OCI-LY7 (cell line): ENCODE measurements at regions not wholly inside any gene's neighbourhood (a gene's known extent, or its start where the extent isn't known, plus 50 kb on each side); places are given as distances from the start of the nearest gene placed in this dataset.

Experiments used
- BruUV-seq: library from RNA; stranded (reverse); fragments of 400-500 nt; replicated peaks from 2 replicates; lab custom pipeline; 2021; lab: Mats Ljungman, UMichigan
- CTCF ChIA-PET: fragments of 300-600 bp; sonication (Branson Sonifier 250); formaldehyde crosslinking; loops from one replicate; lab custom pipeline; 2022; ENCODE audit warnings: antibody characterized with exemption; ENCODE audit not compliant: unreplicated experiment; lab: Charles Lee
- POLR2A ChIA-PET: fragments of 300-600 bp; sonication (Branson Sonifier 250); formaldehyde crosslinking; loops from one replicate; lab custom pipeline; 2022; ENCODE audit warnings: antibody characterized with exemption; lab: Charles Lee
- DNase-seq: peaks from one replicate; pipeline ENCODE4 v3.0.0-alpha.2; 2015; ENCODE audit warnings: low spot score
- H2AFZ ChIP-seq: fragments of 200-600 bp; sonication (generic), shearing (Covaris generic); 2 replicates; pipeline ENCODE4 v1.6.1; 2014; ENCODE audit warnings: mild to moderate bottlenecking, antibody characterized with exemption, low read length, moderate library complexity
- H3K27ac ChIP-seq: fragments of 200-600 bp; sonication (generic); 2 replicates; pipeline ENCODE4 v1.5.1; 2014; ENCODE audit warnings: mixed run types, low read depth, mild to moderate bottlenecking, moderate library complexity, low read length, inconsistent platforms; ENCODE audit not compliant: poor library complexity, severe bottlenecking
- H3K36me3 ChIP-seq: fragments of 200-600 bp; sonication (generic); 2 replicates; pipeline ENCODE4 v1.6.1; 2014; ENCODE audit warnings: mild to moderate bottlenecking, antibody characterized with exemption, low read length, moderate library complexity, mixed read lengths; ENCODE audit not compliant: insufficient read depth
- H3K4me1 ChIP-seq: fragments of 200-600 bp; sonication (generic); 2 replicates; pipeline ENCODE4 v1.5.1; 2014; ENCODE audit warnings: mild to moderate bottlenecking, low read length; ENCODE audit not compliant: insufficient read depth, poor library complexity, severe bottlenecking
- H3K4me2 ChIP-seq: fragments of 200-600 bp; sonication (generic); 2 replicates; pipeline ENCODE4 v1.6.1; 2014; ENCODE audit warnings: mild to moderate bottlenecking, low read length
- H3K4me3 ChIP-seq: fragments of 200-600 bp; sonication (generic); 2 replicates; pipeline ENCODE4 v1.5.1; 2014; ENCODE audit warnings: mild to moderate bottlenecking, low read depth, low read length; ENCODE audit not compliant: poor library complexity, severe bottlenecking
- H3K79me2 ChIP-seq: fragments of 200-600 bp; sonication (generic); 2 replicates; pipeline ENCODE4 v1.6.1; 2016; ENCODE audit warnings: low read depth, mild to moderate bottlenecking, low read length, moderate library complexity, mixed read lengths; ENCODE audit not compliant: insufficient read depth
- H3K9me2 ChIP-seq: fragments of 200-600 bp; sonication (generic); 2 replicates; pipeline ENCODE4 v1.6.1; 2016; ENCODE audit warnings: mild to moderate bottlenecking, low read length, mixed read lengths; ENCODE audit not compliant: insufficient read depth
- H3K9me3 ChIP-seq: fragments of 200-600 bp; sonication (generic); 2 replicates; pipeline ENCODE4 v1.6.1; 2014; ENCODE audit warnings: mild to moderate bottlenecking, mixed run types, low read length, mixed read lengths
- H4K20me1 ChIP-seq: fragments of 200-600 bp; sonication (generic); 2 replicates; pipeline ENCODE4 v1.6.1; 2014; ENCODE audit warnings: mild to moderate bottlenecking, antibody characterized with exemption, low read length, moderate library complexity, mixed read lengths; ENCODE audit not compliant: insufficient read depth
- EZH2phosphoT487 ChIP-seq: fragments of 200-600 bp; sonication (generic); IDR thresholded peaks from 2 replicates; pipeline ENCODE4 v1.6.1; 2018; ENCODE audit warnings: low read depth, borderline replicate concordance, mild to moderate bottlenecking, mixed run types, antibody characterized with exemption, low read length, moderate library complexity, mixed read lengths
- intact Hi-C: fragments of 100-400 bp; cut with micrococcal nuclease; formaldehyde crosslinking; loops from one replicate; pipeline ENCODE4 v1.10.0; 2022; ENCODE audit not compliant: unreplicated experiment
- TF ChIP-seq, protein P1 (sequence below): fragments of 200-600 bp; sonication (generic); conservative IDR thresholded peaks from 2 replicates; pipeline ENCODE4 v1.5.1; 2014; ENCODE audit warnings: mild to moderate bottlenecking, antibody characterized with exemption, low read length, moderate library complexity, mixed read lengths

- CTCF ChIA-PET, result no interaction called here
- no peak overlapping the region for H3K27ac ChIP-seq
- no peaks in the 10 kb centered on the region for H3K9me3 ChIP-seq
- H3K9me2 ChIP-seq, result no peaks in the 10 kb centered on the region
- H3K36me3 ChIP-seq, result no peaks in the 10 kb centered on the region
- no peak for DNase-seq
- H3K4me3 ChIP-seq, result no peak overlapping the region
- POLR2A ChIA-PET, result no interaction called here
- intact Hi-C loops, result no loop called here
- H3K79me2 ChIP-seq, result no peaks in the 10 kb centered on the region
- no peak for TF ChIP-seq EZH2phosphoT487
- TF ChIP-seq, protein P1, sequence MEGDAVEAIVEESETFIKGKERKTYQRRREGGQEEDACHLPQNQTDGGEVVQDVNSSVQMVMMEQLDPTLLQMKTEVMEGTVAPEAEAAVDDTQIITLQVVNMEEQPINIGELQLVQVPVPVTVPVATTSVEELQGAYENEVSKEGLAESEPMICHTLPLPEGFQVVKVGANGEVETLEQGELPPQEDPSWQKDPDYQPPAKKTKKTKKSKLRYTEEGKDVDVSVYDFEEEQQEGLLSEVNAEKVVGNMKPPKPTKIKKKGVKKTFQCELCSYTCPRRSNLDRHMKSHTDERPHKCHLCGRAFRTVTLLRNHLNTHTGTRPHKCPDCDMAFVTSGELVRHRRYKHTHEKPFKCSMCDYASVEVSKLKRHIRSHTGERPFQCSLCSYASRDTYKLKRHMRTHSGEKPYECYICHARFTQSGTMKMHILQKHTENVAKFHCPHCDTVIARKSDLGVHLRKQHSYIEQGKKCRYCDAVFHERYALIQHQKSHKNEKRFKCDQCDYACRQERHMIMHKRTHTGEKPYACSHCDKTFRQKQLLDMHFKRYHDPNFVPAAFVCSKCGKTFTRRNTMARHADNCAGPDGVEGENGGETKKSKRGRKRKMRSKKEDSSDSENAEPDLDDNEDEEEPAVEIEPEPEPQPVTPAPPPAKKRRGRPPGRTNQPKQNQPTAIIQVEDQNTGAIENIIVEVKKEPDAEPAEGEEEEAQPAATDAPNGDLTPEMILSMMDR, result no peak
- H3K4me1 ChIP-seq, result no peaks in the 10 kb centered on the region
- no TSS peak for BruUV-seq
- H4K20me1 ChIP-seq, result no peaks in the 10 kb centered on the region
- H2AFZ ChIP-seq, result no peak overlapping the region
- no peak overlapping the region for H3K4me2 ChIP-seq
Observed at GRCh38 chr20:23279836-23280235, 70.8 kb upstream of the NXT1 start.

- no TSS peak for BruUV-seq
- H3K27ac ChIP-seq, result no peak overlapping the region
- H3K79me2 ChIP-seq, result no peaks in the 10 kb centered on the region
- no peak overlapping the region for H3K4me3 ChIP-seq
- no peaks in the 10 kb centered on the region for H3K36me3 ChIP-seq
- no peak overlapping the region for H2AFZ ChIP-seq
- no peaks in the 10 kb centered on the region for H3K9me3 ChIP-seq
- TF ChIP-seq, protein P1, result no peak
- no peak for TF ChIP-seq EZH2phosphoT487
- no peak for DNase-seq
- no peak overlapping the region for H3K4me2 ChIP-seq
- H3K4me1 ChIP-seq, result no peaks in the 10 kb centered on the region
- intact Hi-C loops, result no loop called here
- ChIA-PET CTCF (no interaction called here), POLR2A (interaction anchor here (0.6 kb wide), 1 partner anchor 161 kb away, joined by 3 read pairs; the partner anchor contains the start of gene CSTL1)
- H4K20me1 ChIP-seq, result no peaks in the 10 kb centered on the region
- H3K9me2 ChIP-seq, result no peaks in the 10 kb centered on the region
Observed at GRCh38 chr20:23278172-23278571, 72.4 kb upstream of the NXT1 start.

- Histone ChIP-seq H3K27ac (no peak overlapping the region), H3K9me2 (no peaks in the 10 kb centered on the region), H2AFZ (no peak overlapping the region), H3K79me2 (no peaks in the 10 kb centered on the region), H3K4me3 (no peak overlapping the region), H3K4me1 (no peaks in the 10 kb centered on the region), H3K9me3 (no peaks in the 10 kb centered on the region), H3K4me2 (no peak overlapping the region), H3K36me3 (no peaks in the 10 kb centered on the region), H4K20me1 (no peaks in the 10 kb centered on the region)
- TF ChIP-seq, protein P1, result no peak
- no peak for TF ChIP-seq EZH2phosphoT487
- BruUV-seq, result no TSS peak
- no peak for DNase-seq
- intact Hi-C loops, result no loop called here
- ChIA-PET POLR2A (interaction anchor here (0.6 kb wide), 1 partner anchor 162 kb away, joined by 3 read pairs; the partner anchor contains the start of gene CSTL1), CTCF (no interaction called here)
Observed at GRCh38 chr20:23277316-23277715, 73.3 kb upstream of the NXT1 start.
